ENCODE measurements at regions not wholly inside any gene's neighbourhood (a gene's known extent, or its start where the extent isn't known, plus 50 kb on each side); places are given as distances from the start of the nearest gene placed in this dataset.

DNA sequence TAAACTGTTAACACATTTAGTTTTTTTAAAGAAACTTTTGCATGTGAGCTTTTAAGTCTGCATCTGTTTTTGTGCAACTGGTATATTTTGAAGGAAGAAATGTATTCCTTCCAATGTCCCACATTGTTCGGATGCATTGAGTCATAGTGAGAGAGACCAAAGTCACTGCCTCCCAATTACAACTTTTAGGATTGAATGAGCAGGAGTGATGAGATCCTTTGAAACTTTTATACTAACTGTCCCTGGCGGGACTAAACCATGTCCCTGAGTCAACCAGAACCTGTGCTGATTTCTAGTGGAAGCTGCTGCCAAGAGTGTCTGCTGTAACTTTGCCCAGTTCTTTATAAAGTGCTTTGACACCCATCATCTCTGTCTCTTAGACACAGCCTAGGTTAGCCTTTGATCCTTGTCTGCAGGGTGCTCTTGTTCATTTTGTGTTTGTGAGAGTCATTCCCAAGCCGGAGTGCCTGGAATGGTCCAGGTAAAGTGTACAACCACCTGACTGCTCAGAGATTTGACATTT, 122.7 kb downstream of the ZNF518B start:
- no peaks in the 10 kb centered on the region for H3K4me1 ChIP-seq (ENCODE audit: control insufficient read depth, insufficient read depth, low read length)
- no peak overlapping the region for H3K9ac ChIP-seq (ENCODE audit: control insufficient read depth, insufficient read depth, low read length)
- no peak overlapping the region for H3K27ac ChIP-seq (ENCODE audit: control insufficient read depth, insufficient read depth)
- H3K79me2 ChIP-seq (ENCODE audit: control insufficient read depth, insufficient read depth, low read length): no peaks in the 10 kb centered on the region
- no peaks in the 10 kb centered on the region for H3K9me3 ChIP-seq (replicated peaks; ENCODE audit: control insufficient read depth, insufficient read depth, low read length)
- RAD21 ChIA-PET (ENCODE audit: unreplicated experiment): no interaction called here
- POLR2A ChIA-PET: no interaction called here
- no peak for TF ChIP-seq EGR1 (IDR thresholded peaks at IDR 0.05; ENCODE audit: borderline replicate concordance in 1 of 2, low read depth in 2 of 2, low read length in 2 of 2)
- TF ChIP-seq, protein P1, sequence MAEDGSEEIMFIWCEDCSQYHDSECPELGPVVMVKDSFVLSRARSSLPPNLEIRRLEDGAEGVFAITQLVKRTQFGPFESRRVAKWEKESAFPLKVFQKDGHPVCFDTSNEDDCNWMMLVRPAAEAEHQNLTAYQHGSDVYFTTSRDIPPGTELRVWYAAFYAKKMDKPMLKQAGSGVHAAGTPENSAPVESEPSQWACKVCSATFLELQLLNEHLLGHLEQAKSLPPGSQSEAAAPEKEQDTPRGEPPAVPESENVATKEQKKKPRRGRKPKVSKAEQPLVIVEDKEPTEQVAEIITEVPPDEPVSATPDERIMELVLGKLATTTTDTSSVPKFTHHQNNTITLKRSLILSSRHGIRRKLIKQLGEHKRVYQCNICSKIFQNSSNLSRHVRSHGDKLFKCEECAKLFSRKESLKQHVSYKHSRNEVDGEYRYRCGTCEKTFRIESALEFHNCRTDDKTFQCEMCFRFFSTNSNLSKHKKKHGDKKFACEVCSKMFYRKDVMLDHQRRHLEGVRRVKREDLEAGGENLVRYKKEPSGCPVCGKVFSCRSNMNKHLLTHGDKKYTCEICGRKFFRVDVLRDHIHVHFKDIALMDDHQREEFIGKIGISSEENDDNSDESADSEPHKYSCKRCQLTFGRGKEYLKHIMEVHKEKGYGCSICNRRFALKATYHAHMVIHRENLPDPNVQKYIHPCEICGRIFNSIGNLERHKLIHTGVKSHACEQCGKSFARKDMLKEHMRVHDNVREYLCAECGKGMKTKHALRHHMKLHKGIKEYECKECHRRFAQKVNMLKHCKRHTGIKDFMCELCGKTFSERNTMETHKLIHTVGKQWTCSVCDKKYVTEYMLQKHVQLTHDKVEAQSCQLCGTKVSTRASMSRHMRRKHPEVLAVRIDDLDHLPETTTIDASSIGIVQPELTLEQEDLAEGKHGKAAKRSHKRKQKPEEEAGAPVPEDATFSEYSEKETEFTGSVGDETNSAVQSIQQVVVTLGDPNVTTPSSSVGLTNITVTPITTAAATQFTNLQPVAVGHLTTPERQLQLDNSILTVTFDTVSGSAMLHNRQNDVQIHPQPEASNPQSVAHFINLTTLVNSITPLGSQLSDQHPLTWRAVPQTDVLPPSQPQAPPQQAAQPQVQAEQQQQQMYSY (CRISPR knock-in tag; IDR thresholded peaks at IDR 0.05): no peak
- TF ChIP-seq SUPT20H (IDR thresholded peaks at IDR 0.05; ENCODE audit: borderline replicate concordance, control insufficient read depth, low read depth, low read length): no peak
- intact Hi-C loops (cut with micrococcal nuclease; ENCODE audit: unreplicated experiment) (no loop called here), in situ Hi-C loops (cut with MboI) (no loop called here)
- DNase-seq (ENCODE audit: low read depth, low spot score) (no peak), ATAC-seq (no peak), FAIRE-seq (no peak)
- 40% methylated on average over 3 of the region's 3 CpGs for WGBS (ENCODE audit: insufficient coverage, insufficient replicate concordance, low lambda C conversion rate, missing lambda C conversion rate)
- no peak overlapping the region for H2AFZ ChIP-seq (ENCODE audit: control insufficient read depth, low read depth, low read length)
- no peak overlapping the region for H3K4me3 ChIP-seq
- no peaks in the 10 kb centered on the region; the same call in 1 of the 2 replicates for H4K20me1 ChIP-seq (ENCODE audit: control insufficient read depth, insufficient read depth)
- SMC1A ChIA-PET (ENCODE audit: uncharacterized antibody, unreplicated experiment): no interaction called here
- no peaks in the 10 kb centered on the region for H3K36me3 ChIP-seq (ENCODE audit: control insufficient read depth in 2 of 2, insufficient read depth in 2 of 2, low read length in 1 of 2)
- no peaks in the 10 kb centered on the region for H3K27me3 ChIP-seq (replicated peaks in 1 of 2; ENCODE audit: control insufficient read depth in 2 of 2, insufficient read depth in 2 of 2, low read length in 1 of 2)
- no peak overlapping the region for H3K4me2 ChIP-seq (ENCODE audit: control insufficient read depth, insufficient read depth)
- no TSS peak for BruUV-seq (replicated peaks)
- CTCF ChIA-PET: no interaction called here

DNA sequence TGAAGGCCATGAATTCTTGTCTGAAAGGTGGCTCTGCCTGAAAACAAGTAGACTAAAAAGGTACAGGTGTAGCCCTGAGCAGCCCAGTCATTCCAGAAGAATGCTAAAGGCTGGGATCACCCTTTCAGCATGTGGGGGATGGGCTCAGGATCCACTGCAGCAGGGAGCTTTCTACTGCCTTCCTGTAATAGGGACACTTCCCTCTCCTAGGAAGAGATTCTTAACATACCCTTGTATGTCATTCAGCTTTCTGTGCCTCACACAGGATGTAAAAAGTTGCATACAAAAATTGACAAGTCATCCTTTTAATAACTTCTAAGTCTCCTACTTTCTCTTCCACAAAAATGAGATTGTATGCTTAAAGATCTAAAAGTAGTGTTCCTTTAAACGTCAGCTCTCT, 123.3 kb downstream of the ZNF518B start:
- H3K36me3 ChIP-seq (ENCODE audit: control insufficient read depth in 2 of 2, insufficient read depth in 2 of 2, low read length in 1 of 2): no peaks in the 10 kb centered on the region
- H3K9me3 ChIP-seq (replicated peaks; ENCODE audit: control insufficient read depth, insufficient read depth, low read length): no peaks in the 10 kb centered on the region
- CTCF ChIA-PET: no interaction called here
- H3K27me3 ChIP-seq (replicated peaks in 1 of 2; ENCODE audit: control insufficient read depth in 2 of 2, insufficient read depth in 2 of 2, low read length in 1 of 2): no peaks in the 10 kb centered on the region; a peak in 1 of 4 replicates
- SMC1A ChIA-PET (ENCODE audit: uncharacterized antibody, unreplicated experiment): no interaction called here
- H4K20me1 ChIP-seq (ENCODE audit: control insufficient read depth, insufficient read depth): no peaks in the 10 kb centered on the region; the same call in 1 of the 2 replicates
- POLR2A ChIA-PET: no interaction called here
- no peak overlapping the region for H2AFZ ChIP-seq (ENCODE audit: control insufficient read depth, low read depth, low read length)
- no TSS peak for BruUV-seq (replicated peaks)
- H3K27ac ChIP-seq (ENCODE audit: control insufficient read depth, insufficient read depth): no peak overlapping the region
- no peak overlapping the region for H3K4me3 ChIP-seq
- 0% methylated on average over 1 of the region's 1 CpG for WGBS (ENCODE audit: insufficient coverage, insufficient replicate concordance, low lambda C conversion rate, missing lambda C conversion rate)
- no peaks in the 10 kb centered on the region for H3K79me2 ChIP-seq (ENCODE audit: control insufficient read depth, insufficient read depth, low read length)
- DNase-seq (ENCODE audit: low read depth, low spot score): no peak
- RAD21 ChIA-PET (ENCODE audit: unreplicated experiment): no interaction called here
- in situ Hi-C loops (cut with MboI) (no loop called here), intact Hi-C loops (cut with micrococcal nuclease; ENCODE audit: unreplicated experiment) (no loop called here)
- no peak for ATAC-seq
- no peaks in the 10 kb centered on the region for H3K4me1 ChIP-seq (ENCODE audit: control insufficient read depth, insufficient read depth, low read length)
- H3K9ac ChIP-seq (ENCODE audit: control insufficient read depth, insufficient read depth, low read length): no peak overlapping the region
- H3K4me2 ChIP-seq (ENCODE audit: control insufficient read depth, insufficient read depth): no peak overlapping the region
- no peak for FAIRE-seq
- TF ChIP-seq SMAD5 (IDR thresholded peaks at IDR 0.05; ENCODE audit: low read depth): no peak
- TF ChIP-seq, protein P2, sequence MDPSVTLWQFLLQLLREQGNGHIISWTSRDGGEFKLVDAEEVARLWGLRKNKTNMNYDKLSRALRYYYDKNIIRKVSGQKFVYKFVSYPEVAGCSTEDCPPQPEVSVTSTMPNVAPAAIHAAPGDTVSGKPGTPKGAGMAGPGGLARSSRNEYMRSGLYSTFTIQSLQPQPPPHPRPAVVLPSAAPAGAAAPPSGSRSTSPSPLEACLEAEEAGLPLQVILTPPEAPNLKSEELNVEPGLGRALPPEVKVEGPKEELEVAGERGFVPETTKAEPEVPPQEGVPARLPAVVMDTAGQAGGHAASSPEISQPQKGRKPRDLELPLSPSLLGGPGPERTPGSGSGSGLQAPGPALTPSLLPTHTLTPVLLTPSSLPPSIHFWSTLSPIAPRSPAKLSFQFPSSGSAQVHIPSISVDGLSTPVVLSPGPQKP (IDR thresholded peaks at IDR 0.05; ENCODE audit: low read depth, low read length): no peak
- TF ChIP-seq, protein P3, sequence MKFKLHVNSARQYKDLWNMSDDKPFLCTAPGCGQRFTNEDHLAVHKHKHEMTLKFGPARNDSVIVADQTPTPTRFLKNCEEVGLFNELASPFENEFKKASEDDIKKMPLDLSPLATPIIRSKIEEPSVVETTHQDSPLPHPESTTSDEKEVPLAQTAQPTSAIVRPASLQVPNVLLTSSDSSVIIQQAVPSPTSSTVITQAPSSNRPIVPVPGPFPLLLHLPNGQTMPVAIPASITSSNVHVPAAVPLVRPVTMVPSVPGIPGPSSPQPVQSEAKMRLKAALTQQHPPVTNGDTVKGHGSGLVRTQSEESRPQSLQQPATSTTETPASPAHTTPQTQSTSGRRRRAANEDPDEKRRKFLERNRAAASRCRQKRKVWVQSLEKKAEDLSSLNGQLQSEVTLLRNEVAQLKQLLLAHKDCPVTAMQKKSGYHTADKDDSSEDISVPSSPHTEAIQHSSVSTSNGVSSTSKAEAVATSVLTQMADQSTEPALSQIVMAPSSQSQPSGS (IDR thresholded peaks at IDR 0.05; ENCODE audit: low read length): no peak
- no peak for TF ChIP-seq GATAD2B (conservative IDR thresholded peaks at IDR 0.05; ENCODE audit: low read depth)
- TF ChIP-seq ASH2L (IDR thresholded peaks at IDR 0.05; ENCODE audit: borderline replicate concordance, low read depth): no peak
